ENCODE measurements at regions not wholly inside any gene's neighbourhood (a gene's known extent, or its start where the extent isn't known, plus 50 kb on each side); places are given as distances from the start of the nearest gene placed in this dataset.

DNA sequence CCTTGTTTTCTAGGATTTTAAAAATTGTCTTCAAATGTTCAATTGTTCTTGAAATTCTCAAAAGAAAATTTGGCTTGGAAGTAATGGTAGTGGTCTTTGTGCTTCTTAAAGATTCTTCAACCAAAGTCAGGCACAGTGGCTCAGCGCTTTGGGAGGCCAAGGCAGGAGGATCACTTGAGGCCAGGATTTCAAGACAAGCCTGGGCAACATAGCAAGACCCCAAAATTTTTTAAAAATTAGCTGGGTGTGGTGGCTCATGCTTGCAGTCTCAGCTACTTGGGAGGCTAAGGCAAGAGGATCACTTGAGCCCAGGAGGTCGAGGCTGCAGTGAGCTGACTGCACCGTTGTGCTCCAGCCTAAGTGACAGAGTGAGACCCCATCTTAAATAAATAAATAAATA lies 153.5 kb upstream of the ZNF507 start:
- Histone ChIP-seq H3K4me1 (no peaks in the 10 kb centered on the region), H3K27me3 (no peaks in the 10 kb centered on the region), H3K4me3 (no peak overlapping the region), H3K27ac (no peak overlapping the region), H3K9me3 (no peaks in the 10 kb centered on the region), H3K36me3 (ENCODE audit: low read depth, missing control alignments) (no peaks in the 10 kb centered on the region)
- no peak for DNase-seq
- intact Hi-C loops (cut with DNase I; ENCODE audit: low total_unique reads) = no loop called here
- WGBS, 2 donors = 91% methylated on average over 3 of the region's 3 CpGs
- TF ChIP-seq, protein P1, sequence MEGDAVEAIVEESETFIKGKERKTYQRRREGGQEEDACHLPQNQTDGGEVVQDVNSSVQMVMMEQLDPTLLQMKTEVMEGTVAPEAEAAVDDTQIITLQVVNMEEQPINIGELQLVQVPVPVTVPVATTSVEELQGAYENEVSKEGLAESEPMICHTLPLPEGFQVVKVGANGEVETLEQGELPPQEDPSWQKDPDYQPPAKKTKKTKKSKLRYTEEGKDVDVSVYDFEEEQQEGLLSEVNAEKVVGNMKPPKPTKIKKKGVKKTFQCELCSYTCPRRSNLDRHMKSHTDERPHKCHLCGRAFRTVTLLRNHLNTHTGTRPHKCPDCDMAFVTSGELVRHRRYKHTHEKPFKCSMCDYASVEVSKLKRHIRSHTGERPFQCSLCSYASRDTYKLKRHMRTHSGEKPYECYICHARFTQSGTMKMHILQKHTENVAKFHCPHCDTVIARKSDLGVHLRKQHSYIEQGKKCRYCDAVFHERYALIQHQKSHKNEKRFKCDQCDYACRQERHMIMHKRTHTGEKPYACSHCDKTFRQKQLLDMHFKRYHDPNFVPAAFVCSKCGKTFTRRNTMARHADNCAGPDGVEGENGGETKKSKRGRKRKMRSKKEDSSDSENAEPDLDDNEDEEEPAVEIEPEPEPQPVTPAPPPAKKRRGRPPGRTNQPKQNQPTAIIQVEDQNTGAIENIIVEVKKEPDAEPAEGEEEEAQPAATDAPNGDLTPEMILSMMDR (IDR thresholded peaks at IDR 0.05) = no peak
- TF ChIP-seq POLR2A (IDR thresholded peaks at IDR 0.05) = no peak

GRCh38 chr19:32195706-32196610 lies 149.5 kb upstream of the ZNF507 start:
- 86 to 90% methylated on average over 13 of the region's 13 CpGs for WGBS, 2 donors
- no peaks in the 10 kb centered on the region for H3K27me3 ChIP-seq
- no peak for TF ChIP-seq POLR2A (IDR thresholded peaks at IDR 0.05)
- TF ChIP-seq, protein P1 (IDR thresholded peaks at IDR 0.05) = no peak
- no peak for DNase-seq
- H3K4me3 ChIP-seq = no peak overlapping the region
- H3K36me3 ChIP-seq (ENCODE audit: low read depth, missing control alignments) = no peaks in the 10 kb centered on the region
- H3K27ac ChIP-seq = no peak overlapping the region
- no peaks in the 10 kb centered on the region for H3K4me1 ChIP-seq
- no peaks in the 10 kb centered on the region for H3K9me3 ChIP-seq
- intact Hi-C loops (cut with DNase I; ENCODE audit: low total_unique reads) = no loop called here

DNA sequence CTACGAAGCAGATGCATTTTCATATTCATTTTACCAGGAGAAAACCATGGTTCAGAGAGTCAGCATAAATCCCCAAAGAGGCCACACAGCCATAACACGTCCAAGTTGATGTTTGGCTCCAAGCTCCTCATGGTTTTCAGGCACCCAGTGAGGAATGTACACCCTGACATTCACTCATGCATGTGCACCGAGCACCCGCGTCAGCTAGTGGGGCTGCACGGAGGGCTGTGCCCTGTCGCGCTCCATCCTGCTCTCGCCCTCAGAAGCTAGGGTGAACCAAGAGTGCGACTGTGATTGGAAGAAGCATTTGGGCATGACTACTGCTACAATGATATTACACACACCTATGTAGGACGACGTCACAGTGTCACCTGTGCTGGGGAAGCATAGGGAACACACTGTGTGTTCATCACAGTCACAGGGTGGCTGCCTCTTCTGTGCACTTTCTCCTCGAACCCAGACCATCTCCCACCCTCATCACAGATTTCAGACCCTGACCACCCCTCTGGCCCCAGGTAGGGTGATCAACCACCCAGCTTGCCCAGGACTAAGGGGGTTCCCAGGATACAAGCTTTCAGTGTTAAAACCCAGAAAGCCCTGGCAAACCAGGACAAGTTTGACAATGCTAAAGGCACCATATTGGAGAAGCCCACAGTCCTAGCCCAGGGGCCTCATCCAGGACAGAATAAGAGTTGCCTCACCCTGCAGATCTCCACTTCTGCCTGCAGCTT lies 148.6 kb upstream of the ZNF507 start:
- 87 to 93% methylated on average over 13 of the region's 13 CpGs for WGBS, 2 donors

GRCh38 chr19:32197896-32198882 lies 147.2 kb upstream of the ZNF507 start:
- no peaks in the 10 kb centered on the region for H3K27me3 ChIP-seq
- intact Hi-C loops (cut with DNase I; ENCODE audit: low total_unique reads) = no loop called here
- H3K4me1 ChIP-seq = no peaks in the 10 kb centered on the region
- no peaks in the 10 kb centered on the region for H3K36me3 ChIP-seq (ENCODE audit: low read depth, missing control alignments)
- no peaks in the 10 kb centered on the region for H3K9me3 ChIP-seq
- 75 to 77% methylated on average over 13 of the region's 13 CpGs for WGBS, 2 donors
- no peak for DNase-seq
- TF ChIP-seq, protein P1 (IDR thresholded peaks at IDR 0.05) = no peak
- TF ChIP-seq POLR2A (IDR thresholded peaks at IDR 0.05) = no peak
- no peak overlapping the region for H3K27ac ChIP-seq
- H3K4me3 ChIP-seq = no peak overlapping the region

More for the DNA sequence above, 148.6 kb upstream of the ZNF507 start:
- Histone ChIP-seq H3K27me3 (no peaks in the 10 kb centered on the region), H3K9me3 (no peaks in the 10 kb centered on the region), H3K4me3 (no peak overlapping the region), H3K4me1 (no peaks in the 10 kb centered on the region), H3K36me3 (ENCODE audit: low read depth, missing control alignments) (no peaks in the 10 kb centered on the region), H3K27ac (no peak overlapping the region)
- DNase-seq = no peak
- intact Hi-C loops (cut with DNase I; ENCODE audit: low total_unique reads) = no loop called here
- TF ChIP-seq POLR2A (IDR thresholded peaks at IDR 0.05) = no peak
- TF ChIP-seq, protein P1 (IDR thresholded peaks at IDR 0.05) = no peak
